A673 (cell line): ENCODE measurements at regions not wholly inside any gene's neighbourhood (a gene's known extent, or its start where the extent isn't known, plus 50 kb on each side); places are given as distances from the start of the nearest gene placed in this dataset.

Experiments
- BruUV-seq: library from RNA; stranded (reverse); fragments of 400-500 nt; replicated peaks from 2 replicates; lab custom pipeline; 2021; lab: Mats Ljungman, UMichigan
- CTCF ChIA-PET: fragments of 300-600 bp; sonication (Branson Sonifier 250); formaldehyde crosslinking; loops from one replicate; lab custom pipeline; 2022; ENCODE audit warnings: antibody characterized with exemption; lab: Charles Lee
- POLR2A ChIA-PET: fragments of 300-600 bp; sonication (Branson Sonifier 250); formaldehyde crosslinking; loops from one replicate; lab custom pipeline; 2022; ENCODE audit warnings: antibody characterized with exemption; ENCODE audit not compliant: low non-redundant PET; lab: Charles Lee
- DNase-seq: peaks from one replicate; pipeline ENCODE4 v3.0.0-alpha.2; 2015; ENCODE audit warnings: low spot score
- H3K27ac ChIP-seq: fragments of 200-600 bp; sonication (generic); 2 replicates; pipeline ENCODE4 v1.5.1; 2016; ENCODE audit warnings: mixed run types, low read depth, mild to moderate bottlenecking, mixed read lengths, antibody characterized with exemption, low read length; ENCODE audit not compliant: poor library complexity, severe bottlenecking
- H3K27me3 ChIP-seq: fragments of 200-600 bp; sonication (generic); replicated peaks from 2 replicates; pipeline ENCODE4 v1.6.1; 2017; ENCODE audit warnings: mixed run types, low read depth, mild to moderate bottlenecking, mixed read lengths, antibody characterized with exemption, low read length; ENCODE audit not compliant: insufficient read depth, poor library complexity
- H3K36me3 ChIP-seq: fragments of 200-600 bp; sonication (generic); 2 replicates; pipeline ENCODE4 v1.6.1; 2016; ENCODE audit warnings: mixed run types, mild to moderate bottlenecking, mixed read lengths, antibody characterized with exemption, low read length; ENCODE audit not compliant: insufficient read depth, poor library complexity, severe bottlenecking
- H3K4me1 ChIP-seq: fragments of 200-600 bp; sonication (generic); 2 replicates; pipeline ENCODE4 v1.6.1; 2017; ENCODE audit warnings: mixed run types, mild to moderate bottlenecking, mixed read lengths, antibody characterized with exemption, low read length; ENCODE audit not compliant: insufficient read depth, poor library complexity, severe bottlenecking
- H3K4me3 ChIP-seq: fragments of 200-600 bp; sonication (generic); 2 replicates; pipeline ENCODE4 v1.5.1; 2016; ENCODE audit warnings: low read depth, mixed run types, mild to moderate bottlenecking, mixed read lengths, low read length; ENCODE audit not compliant: poor library complexity, severe bottlenecking
- H3K9me3 ChIP-seq: fragments of 200-600 bp; sonication (generic); 2 replicates; pipeline ENCODE4 v1.6.1; 2016; ENCODE audit warnings: mixed run types, low read depth, mild to moderate bottlenecking, mixed read lengths, antibody characterized with exemption, low read length; ENCODE audit not compliant: poor library complexity, severe bottlenecking
- EZH2 ChIP-seq: fragments of 200-600 bp; sonication (generic); IDR thresholded peaks from 2 replicates; pipeline ENCODE4 v1.6.1; 2017; ENCODE audit warnings: borderline replicate concordance, low read depth, mild to moderate bottlenecking, mixed read lengths, antibody characterized with exemption, low read length; ENCODE audit not compliant: poor library complexity, severe bottlenecking
- intact Hi-C: fragments of 100-400 bp; cut with micrococcal nuclease; formaldehyde crosslinking; loops from one replicate; pipeline ENCODE4 v1.10.0; 2022; ENCODE audit not compliant: unreplicated experiment
- TF ChIP-seq, protein P1 (sequence below): fragments of 300-800, 200-600 bp; sonication (generic); conservative IDR thresholded peaks from 2 replicates; pipeline ENCODE4 v1.5.1; 2017; ENCODE audit warnings: low read depth, mild to moderate bottlenecking, antibody characterized with exemption, low read length, moderate library complexity, mixed read lengths

DNA sequence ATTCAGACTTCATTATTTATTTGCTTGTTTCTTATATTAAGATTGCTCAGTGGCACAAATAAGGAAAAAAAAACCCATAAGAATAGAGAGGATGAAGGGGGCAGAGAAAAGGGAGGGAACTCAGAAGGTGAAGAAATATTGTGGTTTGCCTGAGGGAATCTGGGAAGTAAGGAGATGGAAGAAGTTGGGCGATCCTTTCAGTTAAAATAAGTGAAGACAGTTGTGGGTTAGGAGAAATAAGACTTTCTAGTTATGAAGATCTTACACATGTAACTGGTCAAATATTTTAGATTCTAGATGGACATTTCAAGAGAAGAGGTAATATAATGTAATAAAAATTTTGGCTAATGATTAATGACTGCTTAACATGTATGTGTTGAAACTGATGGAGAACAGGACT lies 138.7 kb upstream of the LIMCH1 start:
- H3K4me3 ChIP-seq = no peak overlapping the region
- H3K27ac ChIP-seq = no peak overlapping the region
- H3K9me3 ChIP-seq = no peaks in the 10 kb centered on the region
- H3K36me3 ChIP-seq = no peaks in the 10 kb centered on the region
- no peak for TF ChIP-seq EZH2
- TF ChIP-seq, protein P1, sequence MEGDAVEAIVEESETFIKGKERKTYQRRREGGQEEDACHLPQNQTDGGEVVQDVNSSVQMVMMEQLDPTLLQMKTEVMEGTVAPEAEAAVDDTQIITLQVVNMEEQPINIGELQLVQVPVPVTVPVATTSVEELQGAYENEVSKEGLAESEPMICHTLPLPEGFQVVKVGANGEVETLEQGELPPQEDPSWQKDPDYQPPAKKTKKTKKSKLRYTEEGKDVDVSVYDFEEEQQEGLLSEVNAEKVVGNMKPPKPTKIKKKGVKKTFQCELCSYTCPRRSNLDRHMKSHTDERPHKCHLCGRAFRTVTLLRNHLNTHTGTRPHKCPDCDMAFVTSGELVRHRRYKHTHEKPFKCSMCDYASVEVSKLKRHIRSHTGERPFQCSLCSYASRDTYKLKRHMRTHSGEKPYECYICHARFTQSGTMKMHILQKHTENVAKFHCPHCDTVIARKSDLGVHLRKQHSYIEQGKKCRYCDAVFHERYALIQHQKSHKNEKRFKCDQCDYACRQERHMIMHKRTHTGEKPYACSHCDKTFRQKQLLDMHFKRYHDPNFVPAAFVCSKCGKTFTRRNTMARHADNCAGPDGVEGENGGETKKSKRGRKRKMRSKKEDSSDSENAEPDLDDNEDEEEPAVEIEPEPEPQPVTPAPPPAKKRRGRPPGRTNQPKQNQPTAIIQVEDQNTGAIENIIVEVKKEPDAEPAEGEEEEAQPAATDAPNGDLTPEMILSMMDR = no peak
- intact Hi-C loops = no loop called here
- no TSS peak for BruUV-seq
- ChIA-PET CTCF (no interaction called here), POLR2A (no interaction called here)
- H3K4me1 ChIP-seq = no peaks in the 10 kb centered on the region
- DNase-seq = no peak
- peaks cover 6% of the 10 kb centered on the region for H3K27me3 ChIP-seq

DNA sequence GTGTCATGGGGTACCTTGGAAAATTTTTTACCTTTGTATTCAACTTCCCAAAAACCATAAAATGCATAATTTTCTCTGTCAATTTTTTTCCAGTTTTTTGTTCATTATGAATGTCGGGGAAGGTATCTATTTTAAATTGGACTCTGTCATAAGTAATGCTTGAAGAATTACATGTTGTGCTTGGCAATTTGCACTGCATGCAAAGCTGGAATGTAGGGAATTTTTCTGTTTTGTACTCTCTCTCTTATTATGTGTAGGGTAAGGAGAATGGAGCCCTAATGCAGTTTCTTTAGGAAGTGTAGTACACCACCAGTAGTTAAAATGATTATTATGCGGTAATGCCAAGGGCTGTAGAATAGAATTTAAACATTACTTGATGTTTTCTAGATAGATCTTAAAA lies 137.7 kb upstream of the LIMCH1 start:
- Histone ChIP-seq H3K9me3 (no peaks in the 10 kb centered on the region), H3K4me1 (no peaks in the 10 kb centered on the region), H3K27me3 (peaks cover 6% of the 10 kb centered on the region), H3K27ac (no peak overlapping the region), H3K4me3 (no peak overlapping the region), H3K36me3 (no peaks in the 10 kb centered on the region)
- BruUV-seq = no TSS peak
- DNase-seq = no peak
- intact Hi-C loops = no loop called here
- ChIA-PET POLR2A (no interaction called here), CTCF (no interaction called here)
- no peak for TF ChIP-seq EZH2
- TF ChIP-seq, protein P1 = no peak

DNA sequence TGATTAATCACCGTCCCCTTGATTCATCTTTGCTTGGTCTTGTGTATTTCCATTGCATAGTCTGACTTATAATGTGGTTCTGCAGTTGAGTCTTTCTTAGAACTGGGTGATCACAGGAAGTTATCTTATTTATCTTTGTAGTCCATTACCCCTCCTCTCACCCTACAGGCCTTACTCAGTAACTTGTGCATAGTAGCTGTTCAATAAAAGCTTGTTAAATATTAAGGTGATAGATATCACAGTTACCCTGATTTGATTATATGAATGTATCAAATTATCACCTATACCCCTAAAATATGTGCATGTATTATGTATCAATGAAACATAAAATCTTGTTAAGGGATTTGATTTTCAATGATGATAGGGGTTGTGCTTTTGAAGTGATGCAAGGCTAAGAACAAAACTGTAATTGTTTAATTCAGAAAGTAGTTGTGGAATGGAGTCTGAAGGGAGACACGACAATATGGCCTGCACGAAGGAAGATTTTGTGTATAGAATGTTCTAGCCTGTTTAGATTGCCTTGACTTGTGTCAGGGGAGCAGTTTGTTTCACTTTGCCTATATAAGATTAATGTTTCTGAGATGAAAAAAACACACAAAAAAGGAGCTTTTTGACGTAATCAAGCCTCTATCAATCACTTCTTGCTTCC lies 132.4 kb upstream of the LIMCH1 start:
- ChIA-PET CTCF (no interaction called here), POLR2A (no interaction called here)
- Histone ChIP-seq H3K27me3 (peaks cover 6% of the 10 kb centered on the region), H3K4me1 (no peaks in the 10 kb centered on the region), H3K4me3 (no peak overlapping the region), H3K36me3 (no peaks in the 10 kb centered on the region), H3K9me3 (no peaks in the 10 kb centered on the region), H3K27ac (no peak overlapping the region)
- DNase-seq = no peak
- TF ChIP-seq, protein P1 = no peak
- TF ChIP-seq EZH2 = no peak
- intact Hi-C loops = no loop called here
- no TSS peak for BruUV-seq
